ENCODE measurements at regions not wholly inside any gene's neighbourhood (a gene's known extent, or its start where the extent isn't known, plus 50 kb on each side); places are given as distances from the start of the nearest gene placed in this dataset.

DNA sequence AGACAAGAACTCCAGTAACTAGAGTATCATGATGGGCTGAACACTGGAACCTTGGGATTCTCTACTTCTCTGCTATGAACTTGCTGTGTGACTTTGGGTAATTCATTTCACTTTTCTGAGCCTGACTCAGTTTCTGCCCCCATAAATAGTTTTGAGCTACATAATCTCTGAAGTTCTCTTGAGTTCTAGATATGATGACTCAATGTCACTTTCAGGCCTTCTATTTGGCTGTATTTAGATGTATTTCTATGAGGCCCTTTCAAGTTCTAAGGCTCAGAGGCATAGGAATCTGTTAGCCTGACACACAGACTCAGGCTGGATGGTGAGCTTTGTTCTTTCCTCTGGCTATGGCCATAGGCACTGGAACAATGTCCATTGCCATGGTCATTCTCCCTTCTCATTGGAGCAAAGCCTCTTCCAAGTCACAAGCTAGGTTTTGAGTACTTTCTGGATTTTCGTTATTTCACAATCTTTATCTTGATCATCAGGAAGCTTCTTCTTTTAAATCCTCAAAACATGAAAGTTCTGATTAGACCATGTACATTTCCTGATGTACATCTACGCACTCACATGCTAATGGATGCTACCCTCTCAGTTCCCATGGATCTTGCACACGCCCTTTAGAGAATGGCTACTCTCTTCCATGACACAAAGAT, 101.6 kb downstream of the TES start:
- no peak for TF ChIP-seq POLR2AphosphoS5 (IDR thresholded peaks at IDR 0.05; ENCODE audit: low read depth, low read length)
- no peak for TF ChIP-seq CTCF (IDR thresholded peaks at IDR 0.05 in 2 of 3, conservative IDR thresholded peaks at IDR 0.05 in 1 of 3; ENCODE audit: borderline replicate concordance in 1 of 3, insufficient read depth in 1 of 3, low read depth in 2 of 3, low read length in 2 of 3)
- TF ChIP-seq SP1 (IDR thresholded peaks at IDR 0.05; ENCODE audit: low read depth): no peak
- TF ChIP-seq RAD21 (IDR thresholded peaks at IDR 0.05; ENCODE audit: low read depth): no peak
- no peak for TF ChIP-seq EZH2 (IDR thresholded peaks at IDR 0.05)
- no peak for TF ChIP-seq POLR2A (IDR thresholded peaks at IDR 0.05; ENCODE audit: borderline replicate concordance, extremely low read depth, insufficient read depth, insufficient read length)
- TF ChIP-seq CEBPB (IDR thresholded peaks at IDR 0.05; ENCODE audit: low read depth): no peak
- TF ChIP-seq CBX3 (IDR thresholded peaks at IDR 0.05; ENCODE audit: low read depth): no peak
- TF ChIP-seq MAX (IDR thresholded peaks at IDR 0.05): no peak
- TF ChIP-seq SIN3A (IDR thresholded peaks at IDR 0.05; ENCODE audit: low read depth): no peak
- no peak for TF ChIP-seq ZNF274 (IDR thresholded peaks at IDR 0.05; ENCODE audit: low read depth, low read length)
- TF ChIP-seq YY1 (IDR thresholded peaks at IDR 0.05; ENCODE audit: extremely low read depth, insufficient replicate concordance, low read depth, low read length): no peak
- no peak for TF ChIP-seq EZH2phosphoT487 (IDR thresholded peaks at IDR 0.05; ENCODE audit: borderline replicate concordance)

Measured in HCT116 (cell line).